Embryonic facial prominence (tissue), 1 donor: ENCODE measurements at regions not wholly inside any gene's neighbourhood (a gene's known extent, or its start where the extent isn't known, plus 50 kb on each side); places are given as distances from the start of the nearest gene placed in this dataset.

Experiments
- DNase-seq: peaks from one replicate; pipeline ENCODE4 v3.0.0-alpha.2; 2016; ENCODE audit errors: extremely low spot score

DNA sequence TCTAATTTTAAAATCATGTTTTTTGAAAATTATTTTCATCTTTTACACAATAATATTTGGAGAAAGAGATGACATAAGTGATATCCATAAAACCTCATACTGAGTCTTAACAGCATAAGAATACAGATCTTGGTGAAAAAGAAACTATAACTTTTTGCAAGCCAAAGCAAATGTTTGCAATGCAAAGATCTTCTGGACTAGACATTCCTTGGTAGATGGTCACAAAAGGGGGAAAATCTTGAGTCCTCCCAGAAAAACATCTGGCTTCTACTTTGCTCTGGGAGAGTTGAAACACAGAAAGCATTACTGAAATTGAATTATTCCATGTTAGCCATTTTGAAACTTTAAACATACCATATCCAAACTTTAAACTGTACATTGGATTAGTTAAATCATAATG lies 308.2 kb downstream of the ANXA1 start:
- DNase-seq, result no peak

DNA sequence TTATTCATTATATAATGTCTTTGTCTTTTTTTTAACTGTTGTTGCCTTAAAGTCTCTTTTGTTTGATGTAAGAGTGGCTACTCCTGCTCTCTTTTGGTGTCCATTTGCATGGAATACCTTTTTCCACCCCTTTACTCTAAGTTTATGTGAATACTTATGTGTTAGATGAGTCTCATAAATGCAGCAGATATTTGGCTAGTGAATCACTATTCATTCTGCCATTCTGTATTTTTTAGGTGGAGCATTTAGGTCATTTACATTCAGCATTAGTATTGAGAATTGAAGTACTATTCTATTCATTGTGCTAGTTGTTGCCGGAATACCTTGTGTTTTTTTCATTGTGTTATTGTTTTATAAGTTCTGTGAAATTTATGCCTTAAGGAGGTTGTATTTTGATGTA lies 317.1 kb downstream of the ANXA1 start:
- no peak for DNase-seq

DNA sequence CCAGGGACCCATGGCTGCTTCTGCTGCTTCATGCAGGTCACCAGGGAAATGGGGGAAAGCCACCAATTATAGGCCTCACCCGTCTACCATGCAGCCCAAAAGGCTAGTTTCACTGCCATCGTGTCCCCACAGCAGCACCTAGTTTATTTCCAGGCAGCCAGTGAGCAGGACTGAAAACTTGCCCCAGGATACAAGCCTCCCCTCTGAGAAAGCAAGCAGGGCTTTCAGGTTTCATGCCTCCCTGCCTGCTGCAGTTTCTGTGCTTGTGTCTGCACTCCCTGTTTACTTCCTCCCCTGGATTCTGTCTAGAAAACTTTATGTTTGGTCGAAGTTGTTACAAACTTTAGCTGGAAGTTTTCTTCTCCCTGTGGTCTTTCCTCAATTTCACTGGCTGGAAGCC lies 319.1 kb downstream of the ANXA1 start:
- no peak for DNase-seq

DNA sequence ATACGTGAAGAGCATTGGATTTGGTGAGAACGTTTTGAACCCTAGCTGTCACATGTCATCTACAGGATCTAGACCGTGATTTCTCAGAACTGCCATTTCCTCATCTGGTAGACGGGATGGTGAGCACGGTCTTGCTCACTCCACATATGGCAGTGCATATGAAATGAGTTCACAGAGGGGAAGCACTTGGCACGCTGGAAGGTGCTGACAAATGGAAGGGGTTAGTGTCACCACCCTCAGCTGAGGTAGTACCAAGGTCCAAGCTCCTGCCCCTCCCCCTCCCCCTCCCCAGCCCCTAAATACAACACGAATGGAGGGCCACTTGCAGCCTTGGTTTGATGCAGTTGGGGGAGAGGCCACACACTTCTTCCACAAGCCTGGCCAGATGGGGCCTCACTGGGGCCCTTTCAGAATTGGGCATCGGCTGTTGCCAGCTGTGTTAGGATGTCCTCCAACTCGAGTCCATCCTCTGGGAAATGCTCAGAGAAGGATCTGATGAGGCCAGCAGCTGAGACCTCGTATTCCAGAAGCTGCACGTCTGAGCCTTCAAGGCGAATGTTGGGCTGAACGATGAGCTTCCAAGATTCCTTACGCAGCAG lies 322.4 kb downstream of the ANXA1 start:
- DNase-seq, result no peak

DNA sequence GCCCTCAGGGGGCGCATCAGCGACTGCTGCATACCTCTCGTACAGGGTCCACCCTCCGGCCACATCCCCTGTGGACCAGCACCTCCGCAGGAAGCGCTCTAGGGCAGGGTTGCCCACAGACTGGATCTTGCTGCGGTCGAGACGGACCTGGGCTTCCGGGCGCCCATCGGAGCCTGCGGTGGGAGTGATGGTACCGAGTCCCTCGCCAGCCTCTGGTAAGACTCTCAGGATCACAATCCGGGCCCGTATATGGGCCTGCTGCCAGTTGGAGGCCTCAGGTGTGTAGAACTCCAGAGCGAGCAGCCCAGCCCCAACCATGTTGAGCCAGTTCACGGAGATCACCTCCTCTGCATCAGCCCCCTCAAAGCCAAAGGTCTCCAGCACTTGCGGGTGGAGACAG lies 323.0 kb downstream of the ANXA1 start:
- no peak for DNase-seq

DNA sequence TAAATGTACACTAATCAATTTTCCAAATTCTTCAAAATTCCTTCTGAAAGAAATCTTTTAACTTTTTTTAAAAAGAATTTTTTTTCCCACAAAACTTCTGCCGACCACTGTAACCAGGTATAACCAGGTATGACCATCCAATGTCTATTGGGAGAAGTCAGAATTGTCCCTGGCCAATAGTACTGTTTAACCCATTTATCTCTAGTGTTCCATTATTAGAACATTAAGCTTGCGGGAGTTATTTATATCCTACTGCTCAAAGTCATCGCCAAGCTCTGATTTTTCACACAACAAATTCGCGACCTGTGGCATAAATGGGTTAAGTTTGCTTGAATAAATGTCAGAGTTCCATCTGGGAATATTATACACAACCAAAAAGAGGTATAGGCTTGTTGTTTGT lies 343.2 kb downstream of the ANXA1 start:
- DNase-seq, result no peak

DNA sequence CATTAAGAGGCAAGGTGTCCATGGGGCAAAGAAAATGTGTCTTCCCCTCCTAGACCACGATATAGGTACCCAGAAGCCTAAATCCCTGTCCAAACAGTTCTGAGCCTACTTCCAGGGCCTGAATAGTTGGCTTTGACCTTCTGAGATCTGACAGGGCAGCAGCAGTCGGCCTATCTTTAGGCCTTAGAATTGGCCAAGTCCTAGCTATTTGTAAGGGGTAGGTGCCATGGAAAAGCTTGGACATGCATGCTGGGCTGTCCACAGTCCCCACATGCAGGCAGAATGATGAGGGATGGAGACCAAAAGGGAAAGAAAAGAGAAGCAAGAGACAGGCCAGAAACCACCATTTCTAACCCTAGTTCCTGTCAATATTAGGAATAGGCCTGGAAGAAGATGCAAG lies 346.1 kb downstream of the ANXA1 start:
- DNase-seq, result no peak

DNA sequence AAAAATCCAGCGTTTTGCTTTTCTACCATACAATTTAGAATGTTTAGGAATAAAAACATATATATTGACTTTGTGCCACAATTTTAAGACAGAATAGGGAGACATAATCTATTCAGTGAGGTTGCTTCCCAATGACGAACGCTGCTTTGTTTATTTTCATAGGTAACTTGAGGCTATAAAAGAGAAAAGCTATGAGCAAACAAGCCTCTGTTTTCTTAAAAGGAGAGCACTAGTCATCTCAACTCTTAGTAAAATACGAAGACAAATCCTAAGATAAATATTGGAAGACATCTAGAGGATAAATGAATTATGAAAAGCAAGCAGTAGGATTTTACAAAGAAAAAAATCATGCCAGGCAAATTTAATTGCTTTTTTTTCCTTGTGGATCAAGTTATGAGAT lies 363.6 kb downstream of the ANXA1 start:
- DNase-seq, result no peak

DNA sequence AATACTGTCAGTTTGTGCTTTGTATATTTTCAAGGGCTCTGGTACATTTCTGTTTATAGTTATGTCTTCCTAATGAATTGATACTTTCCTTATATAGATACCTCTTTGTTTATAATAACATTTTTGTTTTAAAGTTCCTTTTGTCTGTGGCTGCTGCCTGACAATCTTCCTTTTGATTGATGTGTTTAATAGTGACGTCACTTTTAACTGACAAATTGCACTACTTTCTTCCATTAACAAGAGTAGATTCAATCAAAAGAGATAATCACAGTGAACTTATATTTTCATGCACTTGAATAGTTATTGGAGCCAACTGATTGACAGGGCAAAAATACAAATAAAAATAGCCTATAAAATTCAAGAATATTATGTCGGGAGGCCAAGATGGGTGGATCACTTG lies 371.7 kb downstream of the ANXA1 start:
- DNase-seq, result no peak

DNA sequence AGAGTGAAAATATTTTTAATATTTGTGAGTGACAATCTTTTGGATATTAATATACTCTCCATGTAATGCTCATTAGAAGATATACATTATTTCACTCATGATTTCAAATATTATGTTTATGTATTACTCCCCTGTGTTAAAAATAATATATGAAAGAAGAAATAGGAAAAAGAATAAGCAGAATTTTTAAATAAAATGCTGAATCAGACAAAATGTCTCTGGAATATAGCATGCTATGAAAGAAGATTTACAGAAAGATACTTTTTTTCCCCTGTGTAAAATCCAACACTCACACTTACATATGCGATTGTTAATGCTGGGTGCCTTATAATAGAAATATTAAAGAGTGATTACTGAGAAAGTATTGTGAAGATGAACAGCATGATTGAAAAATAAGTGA lies 373.7 kb downstream of the ANXA1 start:
- no peak for DNase-seq

DNA sequence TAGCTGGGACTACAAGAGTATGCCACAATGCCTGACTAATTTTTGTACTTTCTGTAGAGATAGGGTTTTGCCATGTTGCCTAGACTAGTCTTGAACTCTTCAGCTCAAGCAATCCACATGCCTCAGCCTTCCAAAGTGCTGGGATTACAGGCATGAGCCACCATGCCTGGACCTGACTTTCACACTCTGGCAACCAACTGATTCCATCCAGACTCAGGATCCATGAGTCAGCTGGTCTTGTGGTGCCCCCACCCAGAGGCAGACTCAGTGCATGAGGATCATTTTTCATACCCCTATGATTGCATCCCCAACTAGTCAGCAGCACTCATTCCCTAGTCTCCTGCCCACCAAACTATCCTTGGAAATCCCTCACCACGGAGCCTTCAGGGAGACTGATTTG lies 375.9 kb downstream of the ANXA1 start:
- DNase-seq, result no peak

DNA sequence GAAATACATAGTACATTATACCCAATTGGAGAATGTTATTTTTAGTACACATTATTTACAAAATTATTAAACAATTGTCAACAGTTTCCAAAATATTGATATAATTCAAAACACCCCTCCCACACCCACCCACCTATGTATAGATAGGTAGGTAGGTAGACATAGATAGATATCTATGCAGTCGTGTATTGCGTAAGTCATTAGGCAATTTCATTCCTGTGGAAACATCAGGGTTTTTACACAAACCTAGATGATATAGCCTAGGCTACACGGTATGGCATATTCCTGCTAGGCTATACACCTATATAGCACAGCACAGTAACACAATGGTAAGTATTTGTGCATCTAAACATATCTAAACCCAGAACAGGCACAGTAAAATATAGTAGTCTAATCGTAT lies 377.3 kb downstream of the ANXA1 start:
- no peak for DNase-seq

DNA sequence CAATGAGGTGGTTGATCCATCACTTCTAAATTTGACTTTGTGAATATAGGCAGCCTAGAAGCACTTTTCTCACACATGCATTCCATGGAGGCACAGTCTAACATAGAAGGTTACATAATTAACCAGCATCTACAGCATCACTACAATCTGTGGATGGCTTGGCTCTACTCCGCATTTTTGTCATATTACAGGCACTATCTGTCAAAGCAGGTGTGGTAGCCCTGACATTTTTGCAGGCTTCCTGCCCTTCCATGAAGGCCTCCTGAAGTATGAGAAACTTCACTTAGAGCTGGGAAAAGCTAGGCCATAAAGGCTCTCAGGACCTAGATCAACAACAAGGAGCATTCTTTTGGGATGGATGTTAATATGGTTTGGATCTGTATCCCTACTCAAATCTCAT lies 378.0 kb downstream of the ANXA1 start:
- no peak for DNase-seq

DNA sequence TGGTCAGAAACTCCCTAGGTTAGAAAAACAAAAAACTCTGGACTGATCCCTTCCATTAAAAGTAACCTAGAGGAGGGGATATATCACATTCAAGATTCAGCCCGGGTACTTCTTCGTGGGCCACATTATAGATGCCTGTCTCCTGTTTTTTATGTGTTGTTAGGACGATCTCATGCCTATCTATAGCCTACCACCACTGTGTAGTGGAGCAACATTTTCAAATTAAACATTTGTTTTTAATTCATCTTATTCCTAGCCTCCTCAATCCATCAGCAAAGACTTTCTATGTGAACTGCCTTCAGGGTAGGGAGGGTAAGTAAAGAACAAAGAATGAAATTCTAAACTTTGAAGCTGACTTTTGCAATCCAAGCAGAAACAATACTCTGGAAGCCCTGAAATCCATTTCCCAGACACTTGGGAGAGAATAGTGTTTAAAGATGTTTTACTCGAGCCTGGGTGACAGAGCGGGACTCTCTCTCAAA lies 379.4 kb downstream of the ANXA1 start:
- no peak for DNase-seq

DNA sequence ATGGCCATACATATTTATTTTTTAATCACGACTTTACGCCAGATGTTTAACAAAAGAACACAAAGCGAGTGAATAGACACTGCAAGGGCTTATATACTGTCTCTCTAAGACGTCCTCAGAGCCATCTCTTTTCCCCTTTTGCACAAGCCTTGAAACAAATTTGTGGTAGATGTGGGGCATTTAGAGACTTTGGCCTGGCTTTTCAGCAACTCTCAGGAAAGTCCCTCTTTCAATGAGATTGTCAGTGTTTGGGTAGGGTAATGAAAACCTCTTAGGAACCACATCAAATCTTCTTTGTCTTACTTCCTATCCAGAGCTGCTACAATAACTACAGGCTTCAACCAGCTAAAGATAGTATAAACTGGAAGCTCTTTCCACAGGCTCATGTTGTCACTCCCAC lies 380.0 kb downstream of the ANXA1 start:
- no peak for DNase-seq

DNA sequence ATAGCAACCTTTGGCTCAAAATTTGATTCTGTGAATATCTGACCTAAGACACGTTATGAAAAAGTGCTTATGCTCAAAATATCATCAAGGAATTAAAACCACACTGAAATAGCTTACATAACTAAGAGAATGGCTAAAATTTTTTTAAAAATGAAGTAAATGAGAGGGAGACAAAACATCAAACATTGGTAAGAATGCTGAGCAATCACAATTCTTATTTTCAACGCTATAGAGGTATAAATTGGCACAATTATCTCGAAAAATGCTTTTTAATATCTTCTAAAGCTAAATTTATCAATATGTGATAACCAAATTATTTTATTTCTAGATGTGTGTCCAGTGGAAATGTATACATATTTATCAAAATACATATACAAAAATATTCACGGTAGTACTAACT lies 381.3 kb downstream of the ANXA1 start:
- no peak for DNase-seq

DNA sequence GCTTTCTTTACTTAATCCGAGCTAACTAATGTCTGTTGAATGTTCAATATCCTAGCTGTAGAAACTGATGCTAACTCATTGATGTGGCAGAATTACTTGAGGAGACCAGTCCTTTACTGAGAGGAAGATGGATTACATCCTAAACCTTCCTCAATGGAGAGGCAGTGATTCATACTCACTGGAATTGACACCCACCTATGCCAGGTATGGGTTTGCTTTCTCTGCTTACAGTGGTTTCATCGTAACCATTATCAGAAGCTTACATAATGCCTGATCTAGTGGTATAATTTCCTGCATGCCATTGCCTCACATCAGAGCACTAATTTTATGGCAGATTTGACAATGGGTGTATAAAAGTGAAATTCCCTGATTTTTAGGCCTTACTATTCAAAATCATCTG lies 384.7 kb downstream of the ANXA1 start:
- no peak for DNase-seq

DNA sequence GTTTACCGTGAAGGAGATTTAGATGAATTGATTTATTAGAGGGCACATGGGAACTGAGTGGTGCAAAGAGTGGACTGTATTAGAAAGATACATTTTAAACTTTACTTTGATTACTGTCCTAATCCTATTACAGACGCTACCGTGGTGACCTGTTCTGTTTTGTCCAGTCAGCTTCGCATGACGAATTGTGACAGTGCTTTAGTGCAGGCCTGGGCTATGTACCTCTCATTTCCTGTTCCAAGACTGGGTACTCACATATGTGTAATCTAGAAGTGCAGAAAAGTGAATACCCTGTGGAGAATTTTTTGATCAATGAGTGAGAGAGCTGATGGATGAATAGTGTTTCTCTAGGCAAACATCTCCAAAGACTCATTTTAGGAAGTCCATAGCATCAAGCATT lies 385.9 kb downstream of the ANXA1 start:
- no peak for DNase-seq

DNA sequence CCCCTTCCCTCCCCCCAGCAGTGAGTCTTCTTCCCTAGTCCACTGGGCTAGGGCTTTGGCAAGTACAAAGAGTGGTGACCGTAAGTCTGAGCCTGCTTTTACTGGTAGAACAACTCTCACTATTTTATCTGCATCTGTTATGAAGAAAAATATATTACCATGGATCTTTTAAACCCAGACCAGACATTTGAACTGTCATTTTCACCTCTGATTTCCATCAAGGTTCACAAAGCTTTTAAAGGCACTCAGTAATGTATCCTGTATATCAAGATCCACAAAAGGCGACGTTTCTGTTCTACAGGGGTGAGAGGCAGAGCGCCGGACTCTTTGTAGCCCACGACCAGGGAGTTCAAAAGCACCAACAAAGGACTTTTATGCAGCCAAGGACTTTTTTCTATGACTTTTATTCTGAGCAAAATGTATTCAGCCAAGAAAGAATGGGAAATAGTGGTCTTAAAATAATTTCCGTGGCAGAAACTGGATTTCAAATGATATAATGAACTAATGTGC lies 388.3 kb downstream of the ANXA1 start:
- DNase-seq, result no peak

DNA sequence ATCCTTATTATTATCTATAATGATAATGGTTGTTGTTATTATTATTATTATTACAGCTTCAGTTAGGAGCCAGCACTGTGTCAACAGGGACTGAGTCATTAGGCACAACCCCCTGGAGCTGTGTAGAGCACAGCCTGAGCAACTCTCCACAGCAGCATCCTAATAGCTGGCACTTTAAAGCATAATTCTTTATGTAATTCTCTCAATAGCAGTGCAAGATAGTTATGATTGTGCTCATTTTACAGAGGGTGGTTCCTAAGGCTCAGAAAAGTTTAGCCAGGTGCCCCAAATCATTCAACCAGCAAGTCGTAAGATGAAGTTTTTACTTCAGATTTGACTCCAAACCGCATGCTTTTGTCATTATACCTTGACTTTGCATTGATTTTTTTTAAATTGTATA lies 390.3 kb downstream of the ANXA1 start:
- DNase-seq, result no peak

DNA sequence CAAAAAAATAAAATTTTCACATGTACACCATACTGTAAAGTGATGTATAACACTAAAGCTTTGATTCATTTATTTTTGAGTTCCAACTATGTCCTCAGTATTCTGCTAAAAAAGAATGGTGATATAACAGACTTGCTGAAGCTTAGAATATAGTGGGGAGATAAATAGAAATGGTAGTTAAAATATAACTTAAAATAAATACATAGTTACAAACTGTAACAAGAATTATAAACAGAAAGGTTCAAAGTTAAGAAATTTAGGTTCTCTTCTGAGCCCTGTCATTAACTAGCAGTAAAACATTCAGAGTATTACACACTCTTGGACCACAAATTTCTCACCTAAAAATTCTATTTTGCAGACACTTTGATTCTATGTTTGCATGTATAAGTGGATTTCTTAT lies 392.1 kb downstream of the ANXA1 start:
- DNase-seq, result no peak

DNA sequence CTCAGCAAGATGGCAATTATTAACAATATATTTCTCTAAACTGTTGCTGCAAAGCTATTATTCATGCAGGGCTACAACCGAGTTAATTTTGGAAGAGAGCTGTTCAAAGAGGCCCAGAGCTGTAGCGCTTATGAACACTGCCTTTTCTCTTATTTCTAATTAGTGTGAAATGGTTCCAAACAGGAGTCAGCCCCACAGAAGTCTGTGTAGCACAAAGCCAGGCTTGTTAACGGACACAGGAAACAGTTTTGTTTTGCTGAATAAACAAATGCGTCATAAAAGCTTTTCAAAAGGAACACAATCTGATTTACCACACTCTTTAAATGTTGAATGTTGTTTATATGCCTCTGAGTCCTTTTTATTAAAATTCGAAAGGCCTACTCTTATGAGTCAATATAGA lies 396.5 kb downstream of the ANXA1 start:
- no peak for DNase-seq

DNA sequence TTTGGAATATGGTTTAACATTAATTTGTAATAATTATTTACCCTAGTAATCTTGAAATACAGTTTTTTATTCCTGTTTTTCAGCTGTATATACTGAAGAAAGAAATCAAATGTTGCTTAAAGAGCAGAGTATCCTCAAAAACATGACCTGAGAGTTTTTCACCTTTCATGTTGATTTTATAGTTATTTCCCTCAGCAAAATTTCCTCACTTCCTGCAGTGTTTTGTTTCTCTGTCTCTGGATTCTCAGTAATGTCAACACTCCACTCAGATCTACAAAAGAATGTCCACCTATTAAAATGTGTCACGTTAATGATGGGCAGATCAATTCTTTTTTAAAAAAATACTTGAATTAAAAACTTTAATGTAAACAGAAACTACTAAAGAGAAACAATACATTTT lies 398.3 kb downstream of the ANXA1 start:
- DNase-seq, result no peak

DNA sequence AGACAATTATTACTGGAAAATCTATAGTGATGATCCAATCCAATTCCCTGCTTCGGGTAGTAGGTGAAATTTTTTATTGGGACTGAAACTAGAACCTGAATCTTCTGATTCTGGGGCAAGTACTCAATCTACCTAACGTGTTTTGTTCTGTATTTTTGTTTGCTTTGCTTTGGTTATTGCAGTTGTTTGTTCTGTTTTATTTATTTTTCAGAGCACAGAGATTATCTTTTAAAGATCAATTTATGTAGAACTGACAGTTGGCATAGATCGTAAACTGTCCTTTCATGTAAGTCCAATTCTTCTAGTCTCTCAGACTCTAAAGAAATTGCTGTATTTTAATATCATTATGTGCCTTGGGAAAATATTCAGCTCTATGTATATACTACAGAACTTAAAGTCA lies 401.6 kb downstream of the ANXA1 start:
- DNase-seq, result no peak
